GM19463 (cell line): ENCODE measurements at regions not wholly inside any gene's neighbourhood (a gene's known extent, or its start where the extent isn't known, plus 50 kb on each side); places are given as distances from the start of the nearest gene placed in this dataset.
"Not testable (repeated sequence)": the region's sequence is repeated elsewhere in the genome, so short reads cannot be mapped to it uniquely, and the experiment has no call there.

ENCODE experiments used
- ATAC-seq: cut with Tn5 transposase; IDR thresholded peaks from one replicate; pipeline ENCODE4 v1.9.1; 2021; ENCODE audit warnings: mild to moderate bottlenecking, moderate library complexity; ENCODE audit not compliant: unreplicated experiment

DNA sequence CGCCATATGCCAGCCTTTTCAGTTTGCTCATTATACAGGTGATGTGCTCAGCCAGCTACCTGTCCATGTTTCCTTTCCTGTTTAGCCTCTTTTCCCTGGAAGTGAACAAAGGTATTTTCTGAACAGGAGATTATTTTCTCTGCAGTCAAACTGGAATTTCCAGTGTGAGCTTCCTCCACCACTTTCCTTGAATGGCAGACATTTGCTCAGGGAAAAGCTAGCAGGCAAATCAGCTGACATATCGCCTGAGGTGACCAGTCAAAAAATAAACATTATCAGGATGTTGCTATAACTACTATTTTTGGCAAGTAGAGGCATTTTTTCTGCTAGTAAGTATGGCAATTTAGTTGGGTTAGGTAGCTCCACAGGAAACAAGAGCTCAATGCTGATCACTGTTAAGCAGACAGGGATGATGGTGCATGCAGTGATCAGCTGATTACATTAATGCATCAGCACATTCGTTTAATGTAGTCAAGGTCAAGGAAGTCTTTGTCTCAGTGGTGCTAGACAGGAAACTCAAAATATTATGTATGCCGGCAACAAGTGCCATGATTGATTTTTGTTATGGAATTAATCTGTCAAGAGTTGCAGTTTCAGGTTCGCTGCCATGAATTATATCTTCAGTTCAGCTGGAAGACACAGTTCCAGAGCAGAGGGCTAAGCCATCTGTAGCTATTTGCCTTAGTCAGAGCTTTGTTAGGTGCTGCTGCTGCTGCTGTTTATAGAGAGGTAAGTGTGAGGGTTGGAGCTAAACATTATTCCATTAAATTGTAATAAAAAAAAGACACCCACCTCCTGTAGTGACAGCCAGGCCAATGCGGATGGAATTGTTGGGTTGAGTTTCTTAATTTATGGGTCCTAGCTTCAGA lies 179.7 kb upstream of the ST6GALNAC5 start:
- no peak for ATAC-seq

- ATAC-seq = no peak
Observed at GRCh38 chr1:76690766-76691165, 176.5 kb upstream of the ST6GALNAC5 start.

DNA sequence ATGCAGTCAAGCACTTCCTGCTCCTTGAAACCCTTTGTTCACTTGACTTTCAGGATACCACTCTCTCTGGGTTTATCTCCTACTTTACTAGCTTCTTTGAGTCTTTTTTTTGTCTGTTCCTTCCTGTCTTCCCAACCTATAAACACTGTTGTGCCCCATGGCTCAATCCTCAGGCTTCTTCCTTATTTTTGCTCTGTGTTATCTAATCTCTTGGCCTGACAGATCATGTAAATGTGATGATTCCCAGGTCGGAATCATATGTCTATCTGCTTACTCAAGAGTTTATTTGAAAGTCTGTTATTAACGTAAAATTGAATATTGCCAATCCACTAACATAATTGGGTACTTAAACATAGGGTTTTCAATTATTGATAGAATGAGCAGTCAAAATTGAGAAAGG lies 171.7 kb upstream of the ST6GALNAC5 start:
- no peak for ATAC-seq

- no peak for ATAC-seq
Observed at GRCh38 chr1:76697361-76697760, 169.9 kb upstream of the ST6GALNAC5 start.

- not testable (repeated sequence) for ATAC-seq
Observed at GRCh38 chr1:76699646-76700045, 167.6 kb upstream of the ST6GALNAC5 start.

DNA sequence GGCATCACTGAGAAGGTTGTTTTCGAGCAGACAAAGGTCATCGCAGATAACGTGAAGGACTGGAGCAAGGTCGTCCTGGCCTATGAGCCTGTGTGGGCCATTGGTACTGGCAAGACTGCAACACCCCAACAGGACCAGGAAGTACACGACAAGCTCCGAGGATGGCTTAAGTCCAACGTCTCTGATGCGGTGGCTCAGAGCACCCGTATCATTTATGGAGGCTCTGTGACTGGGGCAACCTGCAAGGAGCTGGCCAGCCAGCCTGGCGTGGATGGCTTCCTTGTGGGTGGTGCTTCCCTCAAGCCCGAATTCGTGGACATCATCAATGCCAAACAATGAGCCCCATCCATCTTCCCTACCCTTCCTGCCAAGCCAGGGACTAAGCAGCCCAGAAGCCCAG lies 167.1 kb upstream of the ST6GALNAC5 start:
- not testable (repeated sequence) for ATAC-seq

DNA sequence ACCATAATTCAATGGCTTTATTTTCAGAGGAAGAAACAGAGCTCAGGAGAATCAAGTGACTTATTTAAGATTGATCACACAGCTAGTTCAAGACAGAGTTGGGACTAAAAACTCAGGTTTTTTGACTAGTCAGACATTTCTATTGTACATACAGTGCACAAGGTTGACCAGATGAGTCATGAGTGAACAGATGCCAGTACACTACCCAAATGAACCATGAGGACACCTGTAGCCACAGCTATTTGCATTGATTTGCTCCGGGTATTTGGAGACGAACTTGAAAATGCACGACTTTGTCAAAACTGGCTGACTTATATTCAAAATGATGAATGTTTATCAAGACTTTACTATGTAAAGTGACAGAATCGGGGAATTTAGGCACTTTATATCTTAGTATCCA lies 161.7 kb upstream of the ST6GALNAC5 start:
- peak; percentile 72 for ATAC-seq

DNA sequence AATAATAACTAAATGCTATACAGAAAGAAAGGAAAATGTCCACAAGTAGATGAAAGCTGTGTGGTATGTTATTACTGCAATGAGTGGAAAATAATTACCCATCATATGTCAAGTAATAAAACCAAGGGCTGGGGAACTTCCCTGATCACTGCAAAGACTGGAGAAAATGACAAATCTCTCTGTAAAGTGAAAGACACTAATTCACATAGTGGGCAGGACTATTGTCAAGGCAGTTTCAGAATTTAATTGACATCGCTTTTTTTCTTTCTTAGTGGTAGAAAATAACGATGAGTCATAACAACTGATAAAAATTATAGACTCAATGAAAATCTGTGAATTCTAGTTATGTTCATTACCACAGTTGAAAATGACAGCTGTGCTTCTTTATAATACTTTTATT lies 153.7 kb upstream of the ST6GALNAC5 start:
- ATAC-seq = no peak

- ATAC-seq = no peak
Observed at GRCh38 chr1:76715474-76715873, 151.8 kb upstream of the ST6GALNAC5 start.

DNA sequence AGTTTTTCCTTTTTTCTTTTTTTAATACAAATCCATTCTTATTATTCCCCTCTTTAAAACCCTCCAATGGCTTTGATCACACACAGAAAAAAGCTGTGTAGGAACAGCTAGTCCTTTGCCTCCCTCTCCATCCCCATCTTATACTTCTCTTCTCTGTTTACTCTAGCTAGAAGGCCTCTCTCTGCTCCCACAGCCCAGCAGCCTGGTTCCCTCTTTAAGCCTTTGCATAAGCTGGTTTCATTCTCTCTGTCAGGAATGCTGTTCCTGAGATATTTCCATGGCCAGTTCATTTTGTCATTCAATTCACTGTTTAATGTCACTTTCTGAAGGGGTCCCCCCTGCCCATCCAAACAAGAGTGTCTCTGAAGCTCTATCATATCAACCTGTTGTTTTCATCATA lies 143.3 kb upstream of the ST6GALNAC5 start:
- ATAC-seq = no peak

- ATAC-seq = no peak
Observed at GRCh38 chr1:76724816-76725215, 142.5 kb upstream of the ST6GALNAC5 start.

- ATAC-seq = no peak
Observed at GRCh38 chr1:76725864-76726619, 141.2 kb upstream of the ST6GALNAC5 start.

DNA sequence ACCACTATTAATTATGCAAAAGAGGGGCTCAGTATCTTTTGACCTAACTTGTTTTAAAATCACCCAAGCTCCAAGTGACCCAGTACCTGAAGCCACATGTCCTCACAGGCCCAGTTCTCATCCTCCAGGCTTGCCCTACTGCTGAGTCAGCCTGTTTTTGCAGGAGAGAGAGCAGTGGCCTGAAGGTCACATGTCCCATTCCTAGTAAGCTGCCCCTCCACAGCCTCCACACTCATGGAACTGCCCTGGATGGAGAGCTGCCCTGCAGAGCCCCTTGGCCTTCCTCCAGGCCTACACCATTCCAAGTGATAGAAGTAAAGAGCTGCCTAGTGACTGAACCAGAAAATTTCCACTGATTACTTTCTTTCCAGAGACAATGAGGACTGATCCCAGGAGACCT lies 139.8 kb upstream of the ST6GALNAC5 start:
- no peak for ATAC-seq

DNA sequence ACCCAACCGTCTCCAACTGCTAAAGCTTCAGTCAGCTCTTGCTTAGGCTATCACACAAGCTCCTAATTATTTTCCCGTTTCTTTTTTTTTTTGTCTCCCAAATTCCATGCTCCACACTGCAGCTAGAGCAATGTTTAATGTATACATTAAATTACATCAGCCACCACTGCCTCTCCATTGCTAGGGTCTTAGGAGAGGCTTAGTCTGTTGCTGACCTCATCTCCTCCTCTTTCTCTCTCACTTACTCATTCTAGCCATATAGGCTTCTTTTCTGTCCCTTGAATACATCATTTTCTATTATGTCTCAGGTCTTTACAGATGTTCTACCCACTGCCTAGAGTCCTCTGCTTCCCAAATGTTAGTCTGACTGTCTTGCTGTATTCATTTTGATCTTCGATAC lies 138.1 kb upstream of the ST6GALNAC5 start:
- no peak for ATAC-seq

GRCh38 chr1:76730027-76730426 lies 137.3 kb upstream of the ST6GALNAC5 start:
- ATAC-seq = no peak

GRCh38 chr1:76738355-76738754 lies 128.9 kb upstream of the ST6GALNAC5 start:
- ATAC-seq = not testable (repeated sequence)

GRCh38 chr1:76740956-76741355 lies 126.3 kb upstream of the ST6GALNAC5 start:
- not testable (repeated sequence) for ATAC-seq

DNA sequence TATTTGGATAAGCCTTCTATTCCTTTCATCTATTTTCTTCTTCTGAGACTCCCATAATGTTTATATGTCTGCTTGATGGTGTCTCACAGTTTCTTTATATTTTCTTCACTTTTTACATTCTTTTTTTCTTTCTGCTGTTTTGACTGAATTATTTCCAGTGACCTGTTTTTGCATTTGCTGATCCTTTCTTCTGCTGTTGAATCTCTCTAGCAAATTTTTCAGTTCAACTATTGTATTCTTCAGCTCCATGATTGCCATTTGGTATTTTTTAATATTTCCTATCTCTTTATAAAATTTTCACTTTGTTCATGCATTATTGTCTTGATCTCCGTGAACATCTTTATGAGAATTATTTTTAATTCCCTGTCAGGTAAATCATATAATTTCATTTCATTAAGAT lies 122.3 kb upstream of the ST6GALNAC5 start:
- no peak for ATAC-seq

DNA sequence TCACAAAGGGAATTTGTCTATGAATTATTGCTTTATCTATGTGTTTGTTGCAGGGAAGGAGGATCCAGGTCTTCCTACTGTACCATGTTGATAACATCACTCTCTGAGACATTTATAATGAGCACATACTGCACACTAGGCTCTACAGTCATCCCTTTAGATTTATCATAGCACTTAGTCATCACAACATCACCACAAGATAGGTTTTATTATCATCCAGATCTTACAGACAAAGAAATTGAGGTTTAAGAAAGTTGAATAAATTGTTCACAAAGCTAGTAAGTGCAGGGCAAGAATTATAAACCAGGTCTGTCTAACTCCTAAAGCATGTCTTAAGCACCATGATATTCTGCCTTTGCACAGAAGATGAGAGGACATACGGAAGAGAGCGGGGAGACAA lies 121.1 kb upstream of the ST6GALNAC5 start:
- ATAC-seq = no peak

DNA sequence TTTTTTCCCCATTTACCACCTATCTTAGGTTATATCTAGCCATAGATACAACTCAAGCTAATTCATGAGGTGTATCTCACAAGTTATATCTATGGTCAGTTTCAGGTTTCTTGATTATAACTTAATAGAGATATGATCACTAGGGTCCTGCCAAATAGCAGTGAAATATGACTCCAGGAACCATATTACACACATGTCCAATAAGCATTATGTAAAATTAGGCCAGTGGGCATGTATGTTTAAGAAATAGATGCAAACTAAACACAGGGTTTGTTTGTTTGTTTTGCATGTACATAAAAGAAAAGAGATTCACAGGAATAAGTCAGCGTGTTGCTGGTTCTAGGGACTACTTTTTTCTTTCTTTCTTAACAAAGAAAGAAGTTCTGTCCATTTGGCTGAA lies 112.5 kb upstream of the ST6GALNAC5 start:
- no peak for ATAC-seq

GRCh38 chr1:76759171-76759860 lies 108.0 kb upstream of the ST6GALNAC5 start:
- no peak for ATAC-seq

GRCh38 chr1:76759950-76760349 lies 107.3 kb upstream of the ST6GALNAC5 start:
- no peak for ATAC-seq
